ENCODE measurements at regions not wholly inside any gene's neighbourhood (a gene's known extent, or its start where the extent isn't known, plus 50 kb on each side); places are given as distances from the start of the nearest gene placed in this dataset.

GRCh38 chr6:148068437-148069061 lies 274.1 kb upstream of the SASH1 start:
- DNase-seq: no peak

DNA sequence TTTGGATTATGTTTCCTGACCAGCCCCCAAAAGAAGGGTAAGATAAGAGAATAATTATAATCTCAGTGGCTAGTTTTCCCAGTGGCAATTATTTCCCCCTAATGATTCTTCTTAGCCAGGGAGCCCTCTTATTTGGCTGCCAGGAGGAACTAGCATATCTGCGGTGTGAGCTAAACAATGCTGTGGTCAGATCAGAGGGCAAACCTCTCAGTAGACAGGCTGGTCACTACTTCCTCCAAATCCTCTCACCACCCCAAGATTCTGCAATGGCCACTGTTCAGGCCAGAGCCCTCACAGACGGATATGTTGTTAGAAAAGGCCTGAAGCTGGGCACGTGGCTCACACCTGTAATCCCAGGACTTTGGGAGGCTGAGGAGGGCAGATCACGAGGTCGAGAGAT lies 273.4 kb upstream of the SASH1 start:
- no peak for DNase-seq

DNA sequence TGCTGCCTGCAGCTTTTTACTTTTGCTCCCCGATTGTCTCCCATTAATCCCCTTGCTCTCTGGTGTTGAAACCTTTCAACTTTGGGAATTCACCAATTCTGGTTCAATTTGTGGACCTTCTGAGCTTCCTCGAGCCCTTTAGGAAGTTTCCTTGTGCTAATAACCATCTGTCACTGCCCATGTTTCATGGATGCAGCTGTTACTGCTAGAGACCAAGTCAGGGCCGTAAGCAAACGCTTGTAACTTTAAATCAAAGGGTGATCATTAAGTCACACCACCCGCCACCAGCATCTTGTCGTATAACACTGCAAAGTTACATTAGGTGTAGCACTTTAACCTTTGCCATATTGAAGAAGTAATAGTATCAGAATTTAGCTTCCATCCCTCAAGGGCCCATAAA lies 268.3 kb upstream of the SASH1 start:
- no peak for DNase-seq

DNA sequence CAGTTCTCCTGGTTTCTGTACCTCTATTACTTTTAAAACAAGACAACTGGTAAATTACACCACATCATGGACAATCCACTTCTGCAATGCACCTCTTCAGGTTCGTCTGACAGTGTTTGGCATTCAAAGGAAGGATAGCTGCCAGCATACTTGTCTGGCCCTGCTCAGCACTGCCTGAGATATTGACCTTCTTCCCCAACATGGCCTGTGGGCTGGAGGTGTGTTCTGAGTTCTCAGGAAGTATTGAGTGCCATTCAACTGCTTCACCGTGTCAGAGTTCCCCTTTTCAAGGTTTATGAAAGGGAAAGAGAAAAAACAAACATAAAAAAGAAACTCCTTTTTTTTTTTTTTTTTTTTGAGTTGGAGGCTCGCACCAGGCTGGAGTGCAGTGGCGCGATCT lies 267.9 kb upstream of the SASH1 start:
- DNase-seq: no peak

DNA sequence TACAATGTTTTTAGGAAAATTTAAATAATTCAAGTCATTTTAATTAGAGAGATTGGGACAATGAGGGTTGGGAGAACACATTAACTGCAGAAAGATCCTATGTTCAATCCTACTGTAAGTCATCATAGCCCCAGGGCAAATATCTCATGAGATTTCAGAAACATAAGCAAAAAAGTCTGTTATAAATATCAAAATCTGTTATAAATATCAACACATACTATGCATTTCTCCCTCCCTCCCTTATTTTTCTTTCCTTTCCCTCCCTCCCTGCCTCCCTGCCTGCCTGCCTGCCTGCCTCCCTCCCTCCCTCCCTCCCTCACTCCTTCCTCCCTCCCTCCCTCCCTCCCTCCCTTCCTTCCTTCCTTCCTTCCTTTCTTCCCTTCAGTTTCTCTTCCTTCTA lies 267.3 kb upstream of the SASH1 start:
- DNase-seq: no peak

- no peak for DNase-seq
Measured at GRCh38 chr6:148076051-148076450, 266.6 kb upstream of the SASH1 start.

GRCh38 chr6:148080315-148080714 lies 262.3 kb upstream of the SASH1 start:
- DNase-seq: no peak

DNA sequence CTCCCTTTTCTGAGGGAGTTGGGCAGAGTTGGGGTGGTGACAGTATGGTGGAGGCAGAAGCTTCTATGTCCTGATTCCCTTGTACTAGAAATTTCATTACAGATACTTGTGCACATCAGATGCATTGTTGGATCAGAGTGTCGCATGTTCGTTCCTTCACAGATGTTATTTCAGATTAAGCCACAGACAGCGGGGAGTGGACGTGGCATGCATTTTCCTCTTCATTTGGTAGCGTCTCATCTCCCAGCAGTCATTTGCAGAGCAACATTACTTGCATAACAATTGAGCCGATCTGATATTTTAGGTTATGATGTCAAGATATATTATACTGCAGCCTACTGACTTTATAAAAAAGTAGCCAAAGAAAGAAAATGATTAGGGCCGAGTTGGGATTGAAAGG lies 261.6 kb upstream of the SASH1 start:
- no peak for DNase-seq

DNA sequence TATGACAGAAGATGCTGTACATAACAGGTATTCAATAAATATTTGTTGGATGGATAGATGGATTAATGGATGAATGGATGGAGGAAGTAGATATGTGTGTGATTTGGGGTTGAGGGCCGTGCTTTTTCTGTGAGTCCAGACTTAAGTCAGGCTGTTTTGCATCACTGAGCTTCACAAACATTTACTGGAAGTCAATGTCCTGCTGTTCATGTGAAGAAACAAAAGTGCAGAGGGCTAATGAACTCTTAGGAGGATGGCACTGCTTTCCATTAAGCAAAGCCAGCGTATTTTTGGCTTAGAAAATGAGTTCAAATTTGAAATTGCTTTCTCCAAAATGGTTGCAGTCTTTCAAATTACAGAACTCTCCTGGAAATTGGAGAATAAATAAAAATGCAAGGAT lies 260.6 kb upstream of the SASH1 start:
- DNase-seq: no peak

DNA sequence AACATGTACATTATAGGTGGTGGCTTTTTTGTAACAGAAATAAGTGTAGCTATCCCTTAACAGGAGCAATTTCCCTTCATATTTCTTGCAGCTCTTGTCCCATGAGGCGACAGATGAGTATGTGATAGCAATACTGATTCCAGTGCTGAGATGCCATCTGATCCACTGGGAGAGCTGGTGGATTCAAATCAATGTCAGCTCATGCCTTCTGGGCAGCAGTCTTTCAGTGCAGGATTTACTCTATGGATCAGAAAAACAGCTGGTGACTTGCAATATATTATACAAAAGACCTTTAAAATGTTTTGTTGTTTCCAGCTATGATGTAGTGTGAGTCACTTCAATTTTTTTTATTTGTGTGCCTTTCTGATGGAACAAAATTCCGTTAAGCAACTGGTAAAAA lies 259.9 kb upstream of the SASH1 start:
- no peak for DNase-seq

DNA sequence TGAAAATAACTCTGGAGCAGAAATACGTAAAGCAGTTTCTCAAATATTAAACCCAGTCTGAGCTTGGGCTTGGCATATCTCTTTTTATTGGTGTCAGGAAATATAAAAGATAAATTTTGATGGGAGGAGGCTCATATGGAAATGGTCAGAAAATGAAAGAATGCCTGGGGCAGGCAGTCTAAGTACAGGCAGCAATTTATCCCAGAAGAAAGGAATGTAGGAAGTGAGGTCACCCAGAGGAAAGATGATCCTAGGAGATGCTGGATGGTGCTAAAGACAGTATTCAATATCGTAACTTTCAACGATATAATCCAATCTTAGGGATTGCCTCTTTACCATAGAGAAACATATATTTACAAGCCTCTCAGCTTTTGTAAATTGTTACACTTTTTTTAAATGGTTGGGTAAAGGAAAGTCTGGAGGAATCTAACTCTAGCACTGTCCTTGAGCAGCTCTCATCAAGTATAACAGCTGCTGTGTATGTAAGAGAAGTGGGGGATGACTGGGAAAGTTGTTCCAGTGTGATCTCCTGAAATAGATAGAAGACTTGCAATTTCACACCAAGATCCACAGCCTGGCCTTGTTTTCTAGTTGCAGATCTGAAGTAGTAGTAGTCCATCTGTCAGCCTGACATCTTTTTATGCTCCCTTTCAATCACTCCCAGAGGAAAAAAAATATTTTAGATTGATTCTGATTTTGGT lies 256.9 kb upstream of the SASH1 start:
- DNase-seq: no peak

DNA sequence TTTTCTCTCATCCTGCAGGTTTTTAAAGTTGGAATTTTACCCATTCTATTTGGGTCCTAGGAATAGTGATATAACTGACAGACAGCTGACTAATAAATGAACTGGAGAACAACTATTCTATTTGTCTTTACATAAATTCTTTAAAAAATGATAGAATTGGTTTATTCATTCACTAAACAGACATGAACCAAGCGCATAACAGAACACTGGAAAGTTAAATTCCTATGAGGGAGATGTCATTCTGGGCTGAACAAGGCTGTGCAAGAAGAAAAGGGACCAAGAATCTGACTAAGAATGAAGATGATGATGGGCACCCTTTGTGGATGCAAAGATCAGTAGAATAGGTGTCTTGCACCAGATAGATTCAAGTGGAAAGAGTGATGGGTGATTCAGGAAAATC lies 256.3 kb upstream of the SASH1 start:
- no peak for DNase-seq

GRCh38 chr6:148086843-148087242 lies 255.8 kb upstream of the SASH1 start:
- DNase-seq: no peak

DNA sequence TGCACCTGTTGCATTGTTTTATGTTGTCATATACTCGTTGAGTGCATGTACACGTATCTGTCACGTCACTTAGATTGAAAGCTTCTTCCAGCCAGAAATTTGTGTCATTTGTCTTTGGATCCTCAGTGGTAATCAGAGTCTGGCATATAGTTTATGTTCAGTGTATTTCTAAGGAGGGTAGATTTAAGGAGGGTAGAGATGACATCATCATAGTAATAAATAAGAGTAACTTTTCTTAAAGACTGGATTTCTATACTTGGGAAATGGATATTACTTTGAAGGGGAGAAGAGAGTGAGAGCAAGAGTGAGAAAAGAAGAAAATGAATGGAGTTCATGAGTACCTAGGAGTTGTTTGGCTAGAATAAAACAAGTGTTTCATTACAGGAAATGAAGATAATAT lies 255.0 kb upstream of the SASH1 start:
- DNase-seq: no peak

GRCh38 chr6:148090326-148090725 lies 252.3 kb upstream of the SASH1 start:
- DNase-seq: no peak

GRCh38 chr6:148091394-148091793 lies 251.2 kb upstream of the SASH1 start:
- DNase-seq: no peak

DNA sequence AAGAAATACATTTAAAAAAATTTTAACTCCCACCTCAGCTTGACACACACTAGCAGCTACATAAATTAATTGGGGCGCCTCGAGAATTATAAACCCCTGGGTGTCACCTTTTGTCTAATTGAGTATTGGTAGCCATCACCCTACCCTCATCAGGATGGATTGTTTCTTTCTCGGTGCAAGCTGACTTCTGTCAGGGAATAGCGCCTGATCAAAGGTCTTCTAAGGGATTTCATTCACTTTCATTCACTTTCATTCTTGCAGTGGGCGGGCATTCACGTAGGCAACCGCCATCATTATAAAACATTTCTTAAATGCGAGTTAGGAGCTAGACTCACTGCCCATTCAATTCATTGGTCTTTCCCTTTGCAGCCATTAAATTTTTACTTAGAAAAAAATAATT lies 239.2 kb upstream of the SASH1 start:
- no peak for DNase-seq

DNA sequence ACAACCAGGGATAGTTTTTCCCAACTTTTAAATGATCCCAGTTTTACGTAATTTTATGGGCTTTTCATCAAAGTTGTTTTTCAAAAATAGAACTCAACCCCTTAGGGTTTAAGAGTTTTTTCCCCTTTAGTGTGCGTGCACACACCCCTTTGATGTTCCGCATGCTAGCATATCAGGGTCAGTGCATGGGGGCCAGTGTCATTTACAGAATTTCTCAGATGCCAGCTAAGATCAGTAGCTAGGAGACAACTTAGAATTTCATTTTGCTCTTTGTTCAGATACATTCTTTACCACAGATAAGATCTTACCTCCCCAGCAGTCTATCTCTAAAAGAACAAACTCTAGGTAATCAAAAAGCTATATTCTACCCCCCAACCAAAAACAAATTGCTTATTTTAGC lies 238.5 kb upstream of the SASH1 start:
- no peak for DNase-seq

DNA sequence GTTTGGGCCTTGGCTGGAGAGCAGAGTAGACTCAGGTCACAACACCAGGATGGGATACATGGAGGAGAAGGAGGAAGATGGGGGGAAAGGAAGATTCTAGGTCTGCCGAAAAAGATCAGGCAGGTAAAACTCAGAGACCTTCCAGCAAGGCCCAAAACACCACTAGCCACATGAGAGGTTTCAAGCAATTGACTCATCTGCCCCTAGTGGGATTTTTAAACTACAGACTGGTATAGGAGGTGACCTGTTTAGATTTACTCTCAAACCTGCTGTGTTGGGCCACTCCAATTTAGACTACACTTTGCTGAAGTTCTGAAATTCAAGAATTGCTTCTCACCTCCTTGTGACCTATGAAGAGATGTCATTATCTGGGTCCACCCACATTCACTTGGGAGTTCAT lies 236.9 kb upstream of the SASH1 start:
- DNase-seq: no peak

GRCh38 chr6:148107911-148108310 lies 234.7 kb upstream of the SASH1 start:
- no peak for DNase-seq

- DNase-seq: no peak
Measured at GRCh38 chr6:148109732-148110131, 232.9 kb upstream of the SASH1 start.

DNA sequence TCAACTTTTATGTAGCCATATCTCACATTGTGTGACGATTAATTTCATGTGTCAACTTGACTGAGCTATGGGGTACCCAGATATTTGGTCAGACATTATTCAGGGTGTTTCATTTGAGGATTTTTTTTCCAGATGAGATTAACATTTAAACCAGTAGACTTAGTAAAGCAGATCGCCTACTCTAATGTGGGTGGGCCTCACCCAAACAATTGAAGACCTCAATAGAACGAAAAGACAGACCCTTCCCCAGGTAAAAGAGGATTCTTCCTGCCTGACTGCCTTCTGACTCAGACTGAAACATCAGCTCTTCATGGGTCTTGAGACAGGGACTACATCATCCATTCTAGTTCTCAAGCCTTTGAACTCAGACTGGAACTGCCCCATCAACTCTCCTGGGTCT lies 231.7 kb upstream of the SASH1 start:
- DNase-seq: no peak

GRCh38 chr6:148112851-148113319 lies 229.8 kb upstream of the SASH1 start:
- DNase-seq: no peak

GRCh38 chr6:148116001-148116400 lies 226.6 kb upstream of the SASH1 start:
- no peak for DNase-seq

DNA sequence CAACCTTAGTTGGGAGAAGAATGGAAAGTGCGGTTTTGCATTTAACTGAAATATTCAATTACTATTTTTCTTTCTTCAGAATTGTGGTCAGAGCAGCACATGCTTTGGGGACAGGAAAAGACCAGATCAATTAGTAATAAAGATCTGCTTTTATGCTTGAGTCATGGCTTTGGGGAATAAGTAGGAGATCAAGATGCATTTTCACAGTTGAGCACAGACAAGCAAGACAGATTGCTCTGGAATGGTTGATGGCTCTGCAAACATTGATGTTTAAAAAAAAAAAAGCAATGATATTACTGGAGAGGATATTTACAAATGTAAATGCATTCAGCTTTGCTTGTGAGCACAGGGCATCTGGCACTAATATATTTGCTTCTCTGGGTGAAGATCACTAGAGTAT lies 224.4 kb upstream of the SASH1 start:
- no peak for DNase-seq

All from CD4-positive, alpha-beta T cell treated with Interleukin-17A for 4 hours (primary cell).